IMR-90 (cell line): ENCODE measurements at regions not wholly inside any gene's neighbourhood (a gene's known extent, or its start where the extent isn't known, plus 50 kb on each side); places are given as distances from the start of the nearest gene placed in this dataset.

Experiments used
- CEBPB ChIP-seq: IDR thresholded peaks from 2 replicates; pipeline ENCODE4 v1.6.1; 2012; ENCODE audit warnings: low read depth, low read length, improper control_type of control experiment
- CTCF ChIP-seq: conservative IDR thresholded peaks from 2 replicates; pipeline ENCODE4 v1.5.1; 2012; ENCODE audit warnings: mild to moderate bottlenecking, low read depth, low read length, improper control_type of control experiment
- POLR2A ChIP-seq: IDR thresholded peaks from 2 replicates; pipeline ENCODE4 v1.6.1; 2012; ENCODE audit warnings: mild to moderate bottlenecking, low read depth, low read length
- RAD21 ChIP-seq: IDR thresholded peaks from 2 replicates; pipeline ENCODE4 v1.6.1; 2012; ENCODE audit warnings: low read length, improper control_type of control experiment
- SMC3 ChIP-seq: fragments of 150-350 bp; IDR thresholded peaks from 2 replicates; pipeline ENCODE4 v1.6.1; 2016; ENCODE audit warnings: low read depth, mild to moderate bottlenecking, antibody characterized with exemption, low read length, moderate library complexity

- TF ChIP-seq CTCF = no peak
- no peak for TF ChIP-seq SMC3
- no peak for TF ChIP-seq RAD21
- TF ChIP-seq POLR2A = no peak
- TF ChIP-seq CEBPB = no peak
These were observed 302.0 kb upstream of the RND3 start for GRCh38 chr2:150789376-150789905.
